MG63 (cell line): ENCODE measurements at regions not wholly inside any gene's neighbourhood (a gene's known extent, or its start where the extent isn't known, plus 50 kb on each side); places are given as distances from the start of the nearest gene placed in this dataset.

Experiments used
- DNase-seq: peaks from one replicate; pipeline ENCODE4 v3.0.0-alpha.2; 2020
- H3K27me3 ChIP-seq: fragments of 250-450 bp; sonication (Bioruptor Pico); 2 replicates; pipeline ENCODE4 v1.5.1; 2020; ENCODE audit warnings: mild to moderate bottlenecking, moderate library complexity
- H3K36me3 ChIP-seq: fragments of 250-450 bp; sonication (Bioruptor Pico); 2 replicates; pipeline ENCODE4 v1.5.1; 2020; ENCODE audit warnings: mild to moderate bottlenecking, moderate library complexity
- H3K4me3 ChIP-seq: fragments of 250-450 bp; sonication (Bioruptor Pico); 2 replicates; pipeline ENCODE4 v1.5.1; 2020; ENCODE audit warnings: mild to moderate bottlenecking, moderate library complexity
- H3K9me3 ChIP-seq: fragments of 250-450 bp; sonication (Bioruptor Pico); 2 replicates; pipeline ENCODE4 v1.5.1; 2020; ENCODE audit warnings: mild to moderate bottlenecking, moderate library complexity

DNA sequence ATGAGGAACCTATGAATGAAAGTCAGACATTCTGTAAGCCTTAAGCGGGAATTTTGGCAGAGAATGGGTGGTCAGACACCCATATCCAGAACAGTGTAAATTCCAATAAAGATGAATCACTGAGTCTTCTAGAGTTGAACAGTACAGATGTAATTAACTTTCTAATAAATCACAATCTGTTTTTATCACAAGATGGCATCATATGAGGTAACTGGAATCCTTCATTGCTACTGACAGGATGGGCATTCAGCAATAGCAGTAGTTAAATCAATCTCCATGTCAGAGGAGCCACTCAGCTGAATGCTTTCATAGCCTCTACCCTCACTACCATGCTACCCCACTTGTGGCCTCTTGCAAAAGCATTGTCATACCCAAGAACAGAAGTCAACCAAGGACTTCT, 690.3 kb downstream of the AMY1C start:
- Histone ChIP-seq H3K9me3 (no peaks in the 10 kb centered on the region), H3K4me3 (no peak overlapping the region), H3K36me3 (no peaks in the 10 kb centered on the region), H3K27me3 (no peaks in the 10 kb centered on the region; the same call in 1 of the 2 replicates)
- DNase-seq: no peak

DNA sequence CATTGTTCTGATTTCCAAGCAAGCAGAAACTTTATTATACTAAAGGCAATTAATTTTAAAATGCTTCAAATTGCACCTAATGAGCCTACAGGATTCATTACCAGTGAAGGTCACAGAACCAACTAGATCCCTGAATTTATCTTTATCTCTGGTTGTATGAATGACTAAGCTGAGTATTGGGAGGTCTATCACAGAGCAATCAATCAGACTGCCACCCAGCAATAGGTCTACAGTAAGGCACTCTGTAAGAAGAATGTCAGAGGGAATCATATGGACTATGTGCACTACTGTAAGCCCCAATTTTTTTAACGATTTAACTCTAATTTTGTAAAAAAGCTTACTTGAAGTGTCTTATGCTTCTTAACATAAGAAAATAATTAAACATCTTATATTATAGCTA, 707.0 kb downstream of the AMY1C start:
- H3K36me3 ChIP-seq: no peaks in the 10 kb centered on the region
- H3K4me3 ChIP-seq: no peak overlapping the region
- no peaks in the 10 kb centered on the region for H3K9me3 ChIP-seq
- H3K27me3 ChIP-seq: no peaks in the 10 kb centered on the region
- DNase-seq: no peak

DNA sequence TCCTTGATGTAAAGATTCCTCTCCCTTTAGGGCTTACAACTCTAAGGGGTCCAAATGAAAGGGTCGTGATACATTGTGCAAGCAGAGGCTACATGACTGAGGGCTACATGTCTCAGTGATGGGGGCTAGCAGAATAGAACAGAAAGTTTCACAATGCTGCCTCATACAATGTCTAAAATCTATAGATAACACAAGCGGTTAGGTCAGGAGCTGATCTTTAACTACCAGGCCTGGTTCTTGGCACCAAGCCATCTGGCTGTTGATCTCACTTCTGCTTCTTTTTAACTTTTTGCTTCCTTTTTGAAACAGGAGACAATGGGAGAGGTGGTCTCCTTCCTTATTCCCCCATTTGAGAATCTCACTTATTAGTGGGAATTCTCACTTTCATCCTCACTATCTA, 710.2 kb downstream of the AMY1C start:
- Histone ChIP-seq H3K4me3 (no peak overlapping the region), H3K27me3 (no peaks in the 10 kb centered on the region), H3K9me3 (no peaks in the 10 kb centered on the region), H3K36me3 (no peaks in the 10 kb centered on the region)
- DNase-seq: no peak

DNA sequence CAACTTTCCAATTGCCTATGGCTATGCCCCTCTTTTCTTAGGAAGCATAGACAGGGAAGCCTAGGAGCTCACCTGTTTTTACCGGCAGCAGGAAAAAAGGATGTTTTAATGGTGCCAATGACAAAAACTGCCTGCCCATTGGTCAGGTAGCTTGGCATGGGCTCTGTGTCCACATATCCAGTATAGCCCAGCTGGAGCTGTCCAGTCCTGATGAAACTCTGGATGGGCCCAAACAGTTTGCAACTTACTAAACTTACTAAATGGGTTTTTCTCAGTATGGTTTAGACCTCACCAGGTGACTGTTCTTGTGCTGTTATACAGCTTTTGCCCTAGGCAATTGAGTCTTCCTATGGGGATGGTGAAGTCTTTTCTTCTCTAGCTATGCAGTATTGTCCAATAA, 711.2 kb downstream of the AMY1C start:
- no peak for DNase-seq
- Histone ChIP-seq H3K27me3 (no peaks in the 10 kb centered on the region), H3K36me3 (no peaks in the 10 kb centered on the region), H3K4me3 (no peak overlapping the region), H3K9me3 (no peaks in the 10 kb centered on the region)

DNA sequence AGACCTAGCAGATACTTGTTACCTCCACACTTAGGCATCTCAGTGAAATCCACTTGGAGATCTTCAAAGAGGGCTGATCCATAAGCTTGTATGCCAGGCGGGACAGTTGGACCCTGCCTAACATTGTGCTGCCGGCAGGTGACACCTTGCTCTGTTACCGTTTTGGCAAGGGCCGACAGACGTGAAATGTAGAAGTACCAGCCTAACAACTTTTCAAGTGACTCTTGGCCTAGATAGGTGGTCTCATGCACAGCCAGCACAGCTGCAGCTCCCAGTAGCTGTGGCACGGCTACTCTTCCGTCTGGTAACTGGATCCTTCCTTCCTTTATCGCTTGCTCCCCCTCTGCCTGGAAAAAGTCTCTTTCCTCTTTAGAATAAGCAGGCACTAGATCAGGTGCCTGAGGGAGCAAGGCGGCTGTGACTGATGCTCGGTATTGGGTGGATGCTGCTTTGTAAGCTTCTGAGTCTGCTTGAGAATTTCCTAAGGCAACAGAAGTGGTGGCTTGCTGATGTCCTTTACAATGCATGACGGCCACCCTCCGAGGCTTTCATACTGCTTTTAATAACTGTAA, 713.5 kb downstream of the AMY1C start:
- Histone ChIP-seq H3K36me3 (no peaks in the 10 kb centered on the region), H3K27me3 (no peaks in the 10 kb centered on the region), H3K9me3 (no peaks in the 10 kb centered on the region), H3K4me3 (no peak overlapping the region)
- DNase-seq: no peak

DNA sequence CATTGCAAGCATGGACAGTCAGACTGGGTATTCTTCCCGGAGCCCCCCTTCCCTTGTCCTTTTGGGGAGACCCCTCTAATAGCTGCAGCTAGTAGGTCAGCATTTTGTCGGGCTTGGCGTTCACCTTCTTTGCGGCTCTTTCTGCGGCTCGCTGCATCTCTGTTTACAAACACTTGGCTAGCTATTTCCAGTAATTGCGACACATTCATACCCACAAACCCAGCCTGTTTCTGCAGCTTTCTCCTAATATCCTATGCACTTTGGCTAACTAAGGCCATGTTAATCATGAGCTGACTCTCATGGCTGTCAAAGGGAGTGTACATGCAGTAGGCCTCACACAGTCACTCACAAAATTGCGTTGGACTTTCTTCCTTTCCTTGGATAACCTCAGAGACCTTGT, 716.4 kb downstream of the AMY1C start:
- no peak overlapping the region for H3K4me3 ChIP-seq
- H3K36me3 ChIP-seq: no peaks in the 10 kb centered on the region
- DNase-seq: no peak

DNA sequence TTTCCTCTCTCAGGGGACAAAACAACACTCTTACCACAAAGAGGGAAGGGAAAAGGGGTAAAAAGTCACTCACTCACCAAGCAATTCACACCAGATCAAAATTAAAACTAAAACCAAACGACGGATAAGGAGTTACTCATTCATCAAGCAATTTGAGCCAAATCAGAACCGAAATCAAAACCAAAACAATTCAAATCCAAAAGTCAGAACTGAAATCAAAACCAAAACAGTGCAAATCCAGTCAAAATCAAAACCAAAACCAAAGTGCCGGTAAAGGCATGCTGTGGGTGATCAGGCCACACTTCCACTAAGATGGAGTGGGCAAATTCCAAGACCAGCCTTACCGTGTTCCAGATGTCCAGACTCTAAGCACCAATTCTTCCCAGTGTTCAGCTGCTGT, 717.9 kb downstream of the AMY1C start:
- H3K36me3 ChIP-seq: no peaks in the 10 kb centered on the region
- no peak overlapping the region for H3K4me3 ChIP-seq
- no peaks in the 10 kb centered on the region for H3K27me3 ChIP-seq
- no peak for DNase-seq
- no peaks in the 10 kb centered on the region for H3K9me3 ChIP-seq

More for the DNA sequence above, 716.4 kb downstream of the AMY1C start:
- Histone ChIP-seq H3K27me3 (no peaks in the 10 kb centered on the region), H3K9me3 (no peaks in the 10 kb centered on the region)

DNA sequence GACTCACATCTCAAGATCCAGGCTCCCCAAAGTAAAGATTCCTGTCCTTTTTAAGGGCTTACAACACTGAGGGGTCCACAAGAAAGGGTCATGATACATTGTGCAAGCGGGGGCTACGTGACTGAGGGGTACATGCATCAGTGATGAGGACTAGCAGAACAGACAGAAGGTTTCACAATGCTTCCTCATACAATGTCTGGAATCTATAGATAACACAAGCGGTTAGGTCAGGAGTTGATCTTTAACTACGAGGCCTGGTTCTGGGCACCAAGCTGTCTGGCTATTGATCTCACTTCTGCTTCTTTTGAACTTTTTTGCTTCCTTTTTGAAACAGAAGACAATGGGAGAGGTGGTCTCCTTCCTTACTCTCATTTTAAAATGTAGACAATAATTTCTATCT, 718.6 kb downstream of the AMY1C start:
- Histone ChIP-seq H3K27me3 (no peaks in the 10 kb centered on the region), H3K9me3 (no peaks in the 10 kb centered on the region), H3K4me3 (no peak overlapping the region), H3K36me3 (no peaks in the 10 kb centered on the region)
- no peak for DNase-seq

DNA sequence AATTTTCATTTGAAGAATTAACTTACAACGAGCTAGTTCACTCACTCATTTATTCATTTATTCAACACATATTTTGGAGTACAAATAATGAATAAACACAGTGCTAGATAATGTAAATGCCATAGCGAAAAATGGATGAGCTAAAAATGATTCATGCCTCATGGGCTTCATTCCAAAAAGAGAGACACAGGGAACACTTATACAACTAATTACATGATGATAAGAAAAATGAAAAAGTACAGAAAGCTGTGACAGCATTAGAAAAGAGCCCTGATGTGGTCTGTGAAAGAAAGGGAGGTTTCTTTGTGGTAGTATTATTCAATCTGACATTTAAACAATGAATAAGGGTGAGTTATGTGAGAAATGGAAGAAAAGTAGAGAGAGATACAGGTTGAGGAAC, 726.4 kb downstream of the AMY1C start:
- no peak overlapping the region for H3K4me3 ChIP-seq
- no peak for DNase-seq
- H3K9me3 ChIP-seq: no peaks in the 10 kb centered on the region
- H3K36me3 ChIP-seq: no peaks in the 10 kb centered on the region
- no peaks in the 10 kb centered on the region for H3K27me3 ChIP-seq

DNA sequence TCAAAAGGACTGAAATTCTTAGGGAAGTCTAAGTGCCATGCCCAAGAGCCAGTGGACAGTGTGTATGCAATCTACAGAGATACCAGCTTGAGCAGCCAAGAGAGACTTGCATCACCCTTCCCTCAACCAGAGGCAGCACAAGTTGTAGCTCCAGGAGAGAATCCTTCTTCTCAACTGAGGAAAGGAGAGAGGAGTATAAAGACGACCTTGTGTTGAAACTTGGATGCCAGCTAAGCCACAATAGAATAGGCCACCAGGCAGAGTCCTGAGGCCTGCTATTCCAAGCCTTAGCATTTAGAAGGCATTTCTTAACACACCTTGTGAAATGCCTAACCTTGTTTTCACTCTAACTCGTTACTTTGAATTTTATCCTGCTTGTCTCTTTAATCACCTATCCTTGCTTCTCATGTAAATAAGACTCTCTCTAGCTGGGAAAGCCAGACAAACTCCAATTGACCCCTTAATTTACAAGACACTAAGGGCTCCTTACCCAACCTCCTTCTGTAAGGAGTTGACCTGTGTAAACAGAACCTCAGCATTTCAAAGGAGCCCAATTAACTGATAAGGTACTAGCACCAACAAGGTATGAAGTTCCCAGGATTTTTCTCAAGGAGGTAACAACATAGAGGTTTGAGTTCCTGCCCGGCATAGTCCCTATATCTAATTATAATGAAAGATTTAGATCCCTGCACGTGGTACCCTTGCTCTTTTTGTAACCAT, 738.8 kb downstream of the AMY1C start:
- H3K4me3 ChIP-seq: no peak overlapping the region
- H3K9me3 ChIP-seq: no peaks in the 10 kb centered on the region
- H3K36me3 ChIP-seq: no peaks in the 10 kb centered on the region
- no peak for DNase-seq
- H3K27me3 ChIP-seq: no peaks in the 10 kb centered on the region

DNA sequence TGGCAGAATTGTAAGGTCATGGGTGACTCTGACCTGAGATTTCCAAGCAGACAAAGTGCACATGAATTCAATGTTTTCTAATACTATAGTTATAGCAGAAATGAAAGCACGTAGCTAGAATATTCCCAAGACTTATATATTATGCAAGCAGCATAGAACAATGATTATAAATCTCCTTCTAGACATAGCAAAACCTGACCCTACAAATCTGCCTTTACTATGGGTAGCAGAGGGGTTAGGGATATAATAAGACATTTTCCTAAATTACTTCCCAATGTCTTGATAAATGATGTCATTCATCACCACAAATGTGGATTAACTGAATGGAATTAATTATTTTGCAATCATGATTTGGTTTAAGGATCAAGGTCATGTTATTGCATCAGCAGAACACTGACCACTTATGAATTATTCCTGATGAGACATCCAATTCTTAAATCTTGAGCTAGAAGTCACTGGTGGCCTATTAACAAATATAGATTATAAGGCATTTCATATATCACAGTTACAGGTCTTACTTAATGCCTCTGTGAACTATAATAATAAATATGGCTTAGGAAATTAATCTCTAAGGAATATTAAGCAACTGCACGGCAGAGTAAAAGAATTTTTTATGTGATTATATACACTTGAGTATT, 776.6 kb downstream of the AMY1C start:
- no peak overlapping the region for H3K4me3 ChIP-seq
- DNase-seq: no peak
- no peaks in the 10 kb centered on the region for H3K27me3 ChIP-seq
- no peaks in the 10 kb centered on the region for H3K9me3 ChIP-seq
- H3K36me3 ChIP-seq: no peaks in the 10 kb centered on the region

DNA sequence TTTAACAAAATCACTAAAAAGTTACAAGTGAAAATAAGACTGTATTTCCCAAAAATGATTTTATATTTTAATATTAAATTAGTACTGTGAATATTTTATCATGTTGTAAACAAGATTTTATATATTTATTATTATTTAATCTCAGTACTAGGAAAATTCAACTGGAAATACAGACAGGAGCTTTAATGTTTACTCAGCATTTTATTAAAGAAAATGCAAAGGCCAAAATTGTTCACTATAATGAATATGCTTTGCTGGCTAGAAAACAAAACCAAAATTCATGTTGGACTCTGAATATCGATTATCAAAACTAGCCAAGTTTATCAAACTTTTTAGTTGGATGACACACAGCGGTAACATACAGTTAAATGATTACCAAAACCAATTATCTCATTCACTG, 782.3 kb downstream of the AMY1C start:
- Histone ChIP-seq H3K27me3 (no peaks in the 10 kb centered on the region), H3K9me3 (no peaks in the 10 kb centered on the region), H3K36me3 (no peaks in the 10 kb centered on the region), H3K4me3 (no peak overlapping the region)
- no peak for DNase-seq

DNA sequence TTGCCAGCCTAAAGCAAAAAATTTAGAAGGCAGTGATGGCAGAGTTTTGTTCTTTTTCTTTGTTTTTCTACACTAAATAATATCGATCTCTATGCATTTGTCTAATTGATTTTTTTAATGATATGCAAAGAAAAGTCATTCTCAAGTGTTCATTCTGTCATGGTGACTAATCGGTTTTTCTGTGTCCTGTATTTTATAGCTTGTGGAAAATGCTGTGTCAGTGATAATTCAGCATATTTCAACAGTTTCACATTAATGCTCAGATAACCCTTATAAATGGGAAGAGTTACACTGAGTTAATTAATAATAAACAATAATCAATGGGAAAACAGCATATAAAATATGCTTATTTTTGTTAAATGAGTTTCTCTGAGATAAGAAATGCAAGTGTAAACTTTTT, 824.9 kb downstream of the AMY1C start:
- H3K4me3 ChIP-seq: no peak overlapping the region
- H3K27me3 ChIP-seq: no peaks in the 10 kb centered on the region
- H3K36me3 ChIP-seq: no peaks in the 10 kb centered on the region
- no peaks in the 10 kb centered on the region for H3K9me3 ChIP-seq
- DNase-seq: no peak

DNA sequence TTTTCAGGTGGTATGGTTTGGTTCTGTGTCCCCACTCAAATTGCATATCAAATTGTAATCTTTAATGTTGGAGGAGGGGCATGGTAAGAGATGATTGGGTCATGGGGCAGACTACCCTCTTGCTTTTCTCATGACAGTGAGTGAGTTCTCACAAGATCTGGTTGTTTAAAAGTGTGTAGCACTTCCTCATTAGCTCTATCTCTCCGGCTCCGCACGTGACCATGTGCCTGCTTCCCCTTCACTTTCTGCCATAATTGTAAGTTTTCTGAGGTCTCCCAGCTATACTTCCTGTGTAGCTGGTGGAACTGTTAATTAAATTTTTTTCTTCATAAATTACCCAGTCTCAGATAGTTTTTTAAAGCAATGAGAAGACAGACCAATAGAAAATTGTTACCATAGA, 843.2 kb downstream of the AMY1C start:
- Histone ChIP-seq H3K9me3 (no peaks in the 10 kb centered on the region), H3K36me3 (no peaks in the 10 kb centered on the region), H3K27me3 (no peaks in the 10 kb centered on the region), H3K4me3 (no peak overlapping the region)
- no peak for DNase-seq

DNA sequence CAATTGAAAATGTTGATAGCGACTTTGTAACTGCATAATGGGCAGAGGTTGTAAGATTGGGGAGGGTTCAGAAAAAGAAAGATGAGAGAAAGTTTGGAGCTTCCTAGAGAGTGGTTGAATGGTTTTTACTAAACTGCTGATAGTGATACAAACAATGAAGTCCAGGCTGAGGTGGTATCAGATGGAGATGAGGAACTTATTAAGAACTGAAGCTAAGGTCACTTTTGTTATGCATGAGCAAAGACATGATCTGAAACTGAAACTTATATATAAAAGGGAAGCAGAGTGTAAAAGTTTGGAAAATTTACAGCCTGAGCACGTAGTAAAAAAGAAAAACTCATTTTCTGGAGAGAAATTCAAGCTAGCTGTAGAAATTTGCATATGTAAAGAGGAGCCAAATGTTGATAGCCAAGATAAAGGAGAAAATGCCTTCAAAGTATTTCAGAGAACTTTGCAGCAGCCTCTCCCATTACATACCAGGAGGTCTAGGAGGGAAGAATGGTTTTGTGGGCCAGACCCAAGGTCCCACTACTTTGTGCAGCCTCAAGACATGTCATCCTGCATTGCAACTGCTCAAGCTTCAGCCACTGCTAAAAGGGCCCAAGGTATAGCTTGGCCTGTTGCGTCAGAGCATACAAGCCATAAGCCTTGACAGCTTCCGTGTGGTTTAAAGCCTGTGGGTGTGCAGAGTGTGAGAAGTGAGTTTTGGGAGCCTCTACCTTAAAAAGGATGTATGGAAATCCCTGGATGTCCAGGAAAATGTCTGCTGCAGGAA, 843.9 kb downstream of the AMY1C start:
- no peaks in the 10 kb centered on the region for H3K9me3 ChIP-seq
- H3K4me3 ChIP-seq: no peak overlapping the region
- no peaks in the 10 kb centered on the region for H3K27me3 ChIP-seq
- H3K36me3 ChIP-seq: no peaks in the 10 kb centered on the region
- DNase-seq: no peak

DNA sequence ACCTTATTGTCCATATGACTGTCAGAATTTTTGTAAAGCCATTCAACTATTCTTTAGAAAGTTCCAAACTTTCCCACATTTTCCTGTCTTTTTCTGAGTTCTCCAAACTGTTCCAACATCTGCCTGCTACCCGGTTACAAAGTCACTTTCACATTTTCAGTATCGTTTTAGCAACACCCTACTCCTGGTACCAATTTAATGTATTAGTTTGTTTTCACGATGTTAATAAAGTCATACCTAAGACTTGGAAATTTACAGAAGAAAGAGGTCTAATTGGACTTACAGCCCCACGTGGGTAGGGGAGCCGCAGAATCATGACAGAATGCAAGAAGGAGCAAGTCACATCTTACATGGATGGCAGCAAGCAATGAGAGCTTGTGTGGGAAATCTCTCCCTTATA, 867.8 kb downstream of the AMY1C start:
- DNase-seq: no peak

DNA sequence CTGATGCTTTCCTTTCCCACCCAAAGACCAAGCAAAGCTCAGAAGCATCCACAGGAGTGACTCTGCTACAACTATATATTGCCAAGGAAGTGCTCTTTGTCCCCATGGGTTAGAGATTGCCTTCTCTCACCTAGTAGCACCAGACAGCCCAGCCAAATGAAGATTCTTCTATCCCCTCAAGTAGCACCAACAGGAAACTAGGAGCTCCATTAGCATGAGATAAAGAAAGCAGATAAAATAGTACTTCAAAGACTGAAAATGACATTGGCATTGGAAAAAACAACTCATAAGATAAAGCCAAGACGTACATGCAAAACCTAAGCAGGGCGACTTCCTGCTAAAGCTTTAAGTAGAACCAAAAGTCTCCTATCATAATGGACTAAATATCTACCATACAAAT, 871.5 kb downstream of the AMY1C start:
- Histone ChIP-seq H3K4me3 (no peak overlapping the region), H3K9me3 (0 out of 2 replicates have a peak, but pooled peaks cover 3% of the 10 kb centered on the region), H3K27me3 (no peaks in the 10 kb centered on the region), H3K36me3 (no peaks in the 10 kb centered on the region)
- DNase-seq: no peak

More for the DNA sequence above, 867.8 kb downstream of the AMY1C start:
- H3K36me3 ChIP-seq: no peaks in the 10 kb centered on the region
- H3K4me3 ChIP-seq: no peak overlapping the region
- H3K9me3 ChIP-seq: 0 out of 2 replicates have a peak, but pooled peaks cover 3% of the 10 kb centered on the region
- no peaks in the 10 kb centered on the region for H3K27me3 ChIP-seq
